ENCODE measurements at regions not wholly inside any gene's neighbourhood (a gene's known extent, or its start where the extent isn't known, plus 50 kb on each side); places are given as distances from the start of the nearest gene placed in this dataset.

DNA sequence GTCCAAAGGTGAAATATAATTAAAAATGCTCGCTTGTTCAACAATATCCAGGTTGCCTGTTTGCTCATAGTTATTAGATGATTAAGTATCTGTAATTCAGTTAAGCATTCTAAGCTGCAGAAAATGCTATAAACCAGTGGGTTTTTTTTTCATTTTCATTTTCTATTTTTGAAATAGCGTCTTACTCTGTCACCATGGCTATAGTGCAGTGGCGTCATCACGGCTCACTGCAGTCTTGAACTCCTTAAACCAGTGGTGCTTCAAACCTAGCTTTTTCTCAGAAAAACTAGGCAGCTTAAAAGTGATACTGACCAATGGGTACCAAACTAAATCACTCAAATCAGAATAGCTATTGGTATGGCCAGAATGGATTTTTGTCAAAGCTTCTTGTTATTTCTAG lies 925.2 kb downstream of the TSN start:
- no peaks in the 10 kb centered on the region for H3K27me3 Mint-ChIP-seq (ENCODE audit: insufficient read depth, unreplicated experiment)
- DNase-seq (ENCODE audit: unreplicated experiment), result no peak
- H3K36me3 Mint-ChIP-seq (ENCODE audit: insufficient read depth, unreplicated experiment), result no peaks in the 10 kb centered on the region
- H3K4me1 Mint-ChIP-seq (ENCODE audit: insufficient read depth, unreplicated experiment), result peaks cover 9% of the 10 kb centered on the region
- BruUV-seq (replicated peaks), result no TSS peak
- TF ChIP-seq, protein P1, sequence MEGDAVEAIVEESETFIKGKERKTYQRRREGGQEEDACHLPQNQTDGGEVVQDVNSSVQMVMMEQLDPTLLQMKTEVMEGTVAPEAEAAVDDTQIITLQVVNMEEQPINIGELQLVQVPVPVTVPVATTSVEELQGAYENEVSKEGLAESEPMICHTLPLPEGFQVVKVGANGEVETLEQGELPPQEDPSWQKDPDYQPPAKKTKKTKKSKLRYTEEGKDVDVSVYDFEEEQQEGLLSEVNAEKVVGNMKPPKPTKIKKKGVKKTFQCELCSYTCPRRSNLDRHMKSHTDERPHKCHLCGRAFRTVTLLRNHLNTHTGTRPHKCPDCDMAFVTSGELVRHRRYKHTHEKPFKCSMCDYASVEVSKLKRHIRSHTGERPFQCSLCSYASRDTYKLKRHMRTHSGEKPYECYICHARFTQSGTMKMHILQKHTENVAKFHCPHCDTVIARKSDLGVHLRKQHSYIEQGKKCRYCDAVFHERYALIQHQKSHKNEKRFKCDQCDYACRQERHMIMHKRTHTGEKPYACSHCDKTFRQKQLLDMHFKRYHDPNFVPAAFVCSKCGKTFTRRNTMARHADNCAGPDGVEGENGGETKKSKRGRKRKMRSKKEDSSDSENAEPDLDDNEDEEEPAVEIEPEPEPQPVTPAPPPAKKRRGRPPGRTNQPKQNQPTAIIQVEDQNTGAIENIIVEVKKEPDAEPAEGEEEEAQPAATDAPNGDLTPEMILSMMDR (IDR thresholded peaks at IDR 0.05; ENCODE audit: unreplicated experiment), result no peak
- H3K4me3 Mint-ChIP-seq (ENCODE audit: unreplicated experiment), result no peak overlapping the region
- H3K9me3 Mint-ChIP-seq (ENCODE audit: unreplicated experiment), result no peaks in the 10 kb centered on the region
- ChIA-PET CTCF (interaction anchor here (0.6 kb wide), 2 partner anchors 265 to 791 kb away, joined by 3 read pairs; no protein-coding TSS in a partner anchor), POLR2A (no interaction called here)
- H3K27ac Mint-ChIP-seq (ENCODE audit: low read depth, unreplicated experiment), result no peak overlapping the region
- intact Hi-C loops (cut with micrococcal nuclease), result no loop called here

DNA sequence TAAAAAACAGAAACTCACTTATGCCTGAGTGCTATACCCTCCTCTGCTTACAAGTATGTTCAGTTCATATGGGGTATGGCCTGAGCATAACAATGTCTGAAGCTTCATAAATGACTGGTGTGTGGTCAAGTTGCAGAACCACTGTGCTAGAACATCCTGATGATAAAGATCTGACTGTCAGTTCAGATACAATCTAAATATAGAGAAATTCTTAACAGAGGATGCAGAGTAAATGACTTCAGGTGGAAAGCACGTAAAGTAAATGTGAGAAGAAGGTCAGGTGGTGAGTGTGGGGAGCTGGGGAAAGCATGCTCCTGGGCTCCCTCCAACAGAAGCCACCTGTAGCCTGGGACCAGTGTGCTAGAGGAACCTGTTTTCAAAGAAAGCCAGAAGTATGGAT lies 926.2 kb downstream of the TSN start:
- ChIA-PET CTCF (interaction anchor here (0.9 to 1.1 kb wide), 2 partner anchors 10 to 15 kb away, joined by 3 to 5 read pairs; no protein-coding TSS in a partner anchor), POLR2A (interaction anchor here (0.9 kb wide), 1 partner anchor 8 kb away, joined by 4 read pairs; no protein-coding TSS in a partner anchor)
- H3K36me3 Mint-ChIP-seq (ENCODE audit: insufficient read depth, unreplicated experiment), result no peaks in the 10 kb centered on the region
- H3K9me3 Mint-ChIP-seq (ENCODE audit: unreplicated experiment), result no peaks in the 10 kb centered on the region
- intact Hi-C loops (cut with micrococcal nuclease), result no loop called here
- TF ChIP-seq, protein P1 (IDR thresholded peaks at IDR 0.05; ENCODE audit: unreplicated experiment), result no peak
- peaks cover 9% of the 10 kb centered on the region for H3K4me1 Mint-ChIP-seq (ENCODE audit: insufficient read depth, unreplicated experiment)
- no TSS peak for BruUV-seq (replicated peaks)
- no peak for DNase-seq (ENCODE audit: unreplicated experiment)
- no peak overlapping the region for H3K27ac Mint-ChIP-seq (ENCODE audit: low read depth, unreplicated experiment)
- H3K4me3 Mint-ChIP-seq (ENCODE audit: unreplicated experiment), result no peak overlapping the region
- H3K27me3 Mint-ChIP-seq (ENCODE audit: insufficient read depth, unreplicated experiment), result no peaks in the 10 kb centered on the region

DNA sequence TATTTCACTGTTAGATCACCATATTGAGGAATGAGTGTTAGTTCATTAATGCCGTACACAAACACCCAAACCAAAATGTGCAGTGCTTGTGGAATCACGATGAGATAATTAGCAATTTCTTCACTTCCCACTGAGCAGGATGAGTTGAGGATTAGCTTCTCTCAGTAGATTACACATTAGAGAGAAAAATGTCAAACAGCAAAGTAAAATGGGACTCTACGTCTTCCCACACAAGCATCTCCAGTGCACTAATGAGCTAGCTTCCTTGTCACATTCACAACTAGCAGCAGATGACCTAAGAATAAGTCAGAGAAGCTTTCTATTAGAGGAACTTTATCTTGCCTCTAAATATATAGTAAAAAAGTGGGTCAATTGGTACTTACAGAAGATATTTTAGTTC lies 926.9 kb downstream of the TSN start:
- H3K27me3 Mint-ChIP-seq (ENCODE audit: insufficient read depth, unreplicated experiment), result no peaks in the 10 kb centered on the region
- H3K4me3 Mint-ChIP-seq (ENCODE audit: unreplicated experiment), result no peak overlapping the region
- no TSS peak for BruUV-seq (replicated peaks)
- DNase-seq (ENCODE audit: unreplicated experiment), result no peak
- H3K9me3 Mint-ChIP-seq (ENCODE audit: unreplicated experiment), result no peaks in the 10 kb centered on the region
- H3K4me1 Mint-ChIP-seq (ENCODE audit: insufficient read depth, unreplicated experiment), result peaks cover 9% of the 10 kb centered on the region
- H3K36me3 Mint-ChIP-seq (ENCODE audit: insufficient read depth, unreplicated experiment), result no peaks in the 10 kb centered on the region
- H3K27ac Mint-ChIP-seq (ENCODE audit: low read depth, unreplicated experiment), result no peak overlapping the region
- TF ChIP-seq, protein P1 (IDR thresholded peaks at IDR 0.05; ENCODE audit: unreplicated experiment), result no peak
- CTCF ChIA-PET, result interaction anchor here (0.9 to 1.1 kb wide), 2 partner anchors 10 to 16 kb away, joined by 3 to 5 read pairs; no protein-coding TSS in a partner anchor
- intact Hi-C loops (cut with micrococcal nuclease), result no loop called here
- POLR2A ChIA-PET, result interaction anchor here (0.9 kb wide), 1 partner anchor 9 kb away, joined by 4 read pairs; no protein-coding TSS in a partner anchor

DNA sequence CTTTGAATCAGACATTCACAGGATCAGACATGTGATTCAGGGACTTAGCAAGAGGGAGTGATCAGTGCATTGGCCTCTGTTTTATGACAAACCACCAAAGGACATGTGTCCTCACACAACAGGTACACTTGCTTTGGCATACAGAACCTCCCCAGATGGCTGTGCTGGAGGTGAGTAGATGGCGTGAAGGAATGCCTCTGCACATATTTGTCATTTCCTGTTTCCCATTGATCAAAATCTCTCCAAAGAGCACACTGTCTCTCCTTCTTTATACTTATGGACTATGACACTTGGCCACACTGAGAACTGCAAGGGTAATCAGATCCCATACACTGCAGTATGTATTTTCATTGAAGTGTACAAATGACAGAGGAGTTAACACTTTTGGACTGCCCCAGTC lies 927.6 kb downstream of the TSN start:
- CTCF ChIA-PET, result interaction anchor here (1.1 kb wide), 1 partner anchor 17 kb away, joined by 5 read pairs; no protein-coding TSS in a partner anchor
- no TSS peak for BruUV-seq (replicated peaks)

More for the DNA sequence above, 927.6 kb downstream of the TSN start:
- H3K27me3 Mint-ChIP-seq (ENCODE audit: insufficient read depth, unreplicated experiment), result no peaks in the 10 kb centered on the region
- peak; percentile 0 for DNase-seq (ENCODE audit: unreplicated experiment)
- no peak overlapping the region for H3K27ac Mint-ChIP-seq (ENCODE audit: low read depth, unreplicated experiment)
- TF ChIP-seq, protein P1 (IDR thresholded peaks at IDR 0.05; ENCODE audit: unreplicated experiment), result no peak
- intact Hi-C loops (cut with micrococcal nuclease), result no loop called here
- no peak overlapping the region for H3K4me3 Mint-ChIP-seq (ENCODE audit: unreplicated experiment)
- H3K9me3 Mint-ChIP-seq (ENCODE audit: unreplicated experiment), result no peaks in the 10 kb centered on the region
- no peaks in the 10 kb centered on the region for H3K36me3 Mint-ChIP-seq (ENCODE audit: insufficient read depth, unreplicated experiment)
- H3K4me1 Mint-ChIP-seq (ENCODE audit: insufficient read depth, unreplicated experiment), result peaks cover 9% of the 10 kb centered on the region
- POLR2A ChIA-PET, result no interaction called here
